ENCODE measurements at regions not wholly inside any gene's neighbourhood (a gene's known extent, or its start where the extent isn't known, plus 50 kb on each side); places are given as distances from the start of the nearest gene placed in this dataset.

GRCh38 chr5:133794771-133795415, 173.5 kb downstream of the C5orf15 start:
- DNase-seq: no peak

GRCh38 chr5:133793756-133794465, 174.5 kb downstream of the C5orf15 start:
- DNase-seq: no peak

GRCh38 chr5:133792655-133793054, 175.8 kb downstream of the C5orf15 start:
- no peak for DNase-seq

- no peak for DNase-seq
These were observed 176.4 kb downstream of the C5orf15 start for GRCh38 chr5:133792024-133792423.

GRCh38 chr5:133790898-133791297, 177.5 kb downstream of the C5orf15 start:
- no peak for DNase-seq

- no peak for DNase-seq
These were observed 177.1 kb upstream of the FSTL4 start for GRCh38 chr5:133789428-133789827.

- no peak for DNase-seq
These were observed 175.8 kb upstream of the FSTL4 start for GRCh38 chr5:133788121-133788520.

GRCh38 chr5:133786420-133786819, 174.1 kb upstream of the FSTL4 start:
- DNase-seq: no peak

- DNase-seq: no peak
These were observed 172.8 kb upstream of the FSTL4 start for GRCh38 chr5:133785182-133785581.

- no peak for DNase-seq
These were observed 171.1 kb upstream of the FSTL4 start for GRCh38 chr5:133783481-133783880.

- no peak for DNase-seq
These were observed 170.4 kb upstream of the FSTL4 start for GRCh38 chr5:133782736-133783135.

GRCh38 chr5:133781436-133782225, 169.3 kb upstream of the FSTL4 start:
- no peak for DNase-seq

GRCh38 chr5:133780619-133781280, 168.4 kb upstream of the FSTL4 start:
- DNase-seq: no peak

GRCh38 chr5:133779828-133780475, 167.6 kb upstream of the FSTL4 start:
- DNase-seq: no peak

- DNase-seq: no peak
These were observed 166.3 kb upstream of the FSTL4 start for GRCh38 chr5:133778636-133779035.

- DNase-seq: no peak
These were observed 165.6 kb upstream of the FSTL4 start for GRCh38 chr5:133777951-133778350.

GRCh38 chr5:133775584-133776304, 163.4 kb upstream of the FSTL4 start:
- no peak for DNase-seq

GRCh38 chr5:133773247-133774202, 161.2 kb upstream of the FSTL4 start:
- DNase-seq: no peak

- DNase-seq: no peak
These were observed 157.5 kb upstream of the FSTL4 start for GRCh38 chr5:133769842-133770241.

GRCh38 chr5:133763744-133764143, 151.4 kb upstream of the FSTL4 start:
- no peak for DNase-seq

- no peak for DNase-seq
These were observed 149.3 kb upstream of the FSTL4 start for GRCh38 chr5:133761632-133762031.

All from CD4-positive, alpha-beta T cell treated with Interleukin-4 for 4 hours (primary cell).